Hematopoietic multipotent progenitor cell treated with erythropoietin and hydrocortisone succinate and interleukin-3 and kit ligand, for 8 days (in vitro differentiated cells): ENCODE measurements at regions not wholly inside any gene's neighbourhood (a gene's known extent, or its start where the extent isn't known, plus 50 kb on each side); places are given as distances from the start of the nearest gene placed in this dataset.
"Not testable (repeated sequence)": the region's sequence is repeated elsewhere in the genome, so short reads cannot be mapped to it uniquely, and the experiment has no call there.

Source experiments
- DNase-seq: peaks from one replicate; pipeline ENCODE4 v3.0.0-alpha.2; 2015

DNA sequence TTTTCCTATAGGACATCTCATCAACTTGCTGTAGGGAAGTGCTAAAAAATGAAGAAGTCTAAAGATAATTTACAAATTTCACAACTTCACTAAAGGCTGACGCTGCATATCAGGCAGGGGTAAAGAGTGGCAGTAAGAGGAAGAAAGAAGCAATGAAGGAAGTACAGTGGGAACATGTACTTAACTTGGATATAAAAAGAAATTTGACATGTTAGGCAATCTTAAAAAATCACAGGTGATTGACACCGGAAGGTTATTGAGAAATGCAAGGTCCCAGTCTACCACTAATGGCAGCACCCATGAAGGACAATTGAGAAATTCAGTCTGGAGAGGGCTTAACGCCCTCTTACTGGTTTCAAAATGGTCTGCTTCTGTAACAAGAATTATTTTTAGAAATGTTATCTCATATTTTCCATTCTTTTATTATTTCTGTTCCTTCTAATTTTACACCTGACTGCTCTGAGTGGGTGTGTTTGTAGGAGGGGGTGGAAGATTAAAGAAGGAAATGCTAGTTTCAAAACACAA is 358.1 kb downstream of the KCNJ2 start:
- no peak for DNase-seq

DNA sequence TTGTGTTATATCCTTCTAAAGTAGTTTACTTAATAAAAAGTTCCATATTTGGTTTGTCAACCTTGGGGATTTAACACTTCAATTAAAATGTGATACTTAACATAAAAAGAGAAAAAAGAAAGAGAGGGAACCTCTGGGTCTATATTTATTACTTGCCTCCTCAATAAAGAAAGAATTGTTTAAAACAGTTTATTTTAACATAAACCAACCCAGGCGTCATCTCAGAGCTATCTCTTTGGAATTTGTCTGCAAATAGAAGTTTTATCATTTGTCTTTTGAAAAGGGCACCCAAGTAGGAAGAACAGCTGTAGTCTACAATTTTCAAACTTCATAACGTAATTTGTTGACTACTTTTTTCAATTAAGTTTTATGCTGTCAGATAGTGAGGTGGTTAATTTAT is 364.1 kb downstream of the KCNJ2 start:
- DNase-seq, result no peak

DNA sequence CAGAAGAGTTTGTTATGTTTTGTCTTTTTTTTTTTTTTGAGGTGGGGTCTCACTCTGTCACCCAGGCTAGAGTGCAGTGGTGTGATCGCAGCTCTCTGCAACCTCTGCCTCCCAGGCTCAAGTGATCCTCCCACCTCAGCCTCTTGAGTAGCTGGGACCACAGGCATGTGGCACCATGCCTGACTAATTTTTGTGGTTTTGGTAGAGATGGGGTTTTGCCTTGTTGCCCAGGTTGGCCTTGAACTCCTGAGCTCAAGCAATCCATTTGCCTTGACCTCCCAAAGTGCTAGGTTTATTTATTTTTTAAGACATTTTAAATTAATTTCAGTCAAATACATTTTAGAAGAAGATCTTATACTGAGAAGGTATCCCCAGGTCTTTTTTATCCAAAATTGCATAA is 366.7 kb downstream of the KCNJ2 start:
- DNase-seq, result no peak

DNA sequence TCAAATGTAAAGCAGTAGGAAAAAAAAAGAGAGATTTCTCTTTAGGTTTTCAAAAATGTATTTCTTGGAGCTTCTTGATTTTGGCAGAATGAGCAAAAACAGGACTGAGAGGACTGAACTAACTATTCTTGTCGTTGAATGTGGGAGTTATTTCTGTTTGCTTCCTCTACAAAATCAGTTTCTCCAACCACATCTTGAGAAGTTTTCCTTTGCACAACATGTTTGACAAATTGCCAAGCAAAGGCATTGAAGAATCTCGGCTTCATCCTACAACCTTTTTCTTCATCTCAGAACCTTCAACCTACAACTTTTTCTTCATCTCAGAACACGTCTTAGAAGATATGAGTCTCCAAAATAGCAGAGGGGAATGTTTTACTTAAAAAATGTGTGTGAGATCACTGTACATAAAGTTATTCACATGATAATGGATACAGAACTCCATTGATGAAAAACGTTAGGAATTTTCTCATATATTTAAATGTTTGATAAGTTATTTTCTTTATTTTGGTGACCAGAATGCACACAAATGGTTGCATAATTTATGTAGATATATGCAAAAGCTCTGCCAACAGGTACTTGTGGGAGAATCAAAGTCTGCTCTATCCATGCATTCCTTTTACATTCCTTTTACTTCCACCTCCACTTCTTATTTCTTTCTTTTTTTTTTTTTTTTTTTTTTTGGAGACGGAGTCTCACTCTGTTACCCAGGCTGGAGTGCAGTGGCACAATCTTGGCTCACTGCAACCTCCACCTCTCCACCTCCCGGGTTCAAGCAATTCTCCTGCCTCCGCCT is 370.0 kb downstream of the KCNJ2 start:
- DNase-seq, result no peak

DNA sequence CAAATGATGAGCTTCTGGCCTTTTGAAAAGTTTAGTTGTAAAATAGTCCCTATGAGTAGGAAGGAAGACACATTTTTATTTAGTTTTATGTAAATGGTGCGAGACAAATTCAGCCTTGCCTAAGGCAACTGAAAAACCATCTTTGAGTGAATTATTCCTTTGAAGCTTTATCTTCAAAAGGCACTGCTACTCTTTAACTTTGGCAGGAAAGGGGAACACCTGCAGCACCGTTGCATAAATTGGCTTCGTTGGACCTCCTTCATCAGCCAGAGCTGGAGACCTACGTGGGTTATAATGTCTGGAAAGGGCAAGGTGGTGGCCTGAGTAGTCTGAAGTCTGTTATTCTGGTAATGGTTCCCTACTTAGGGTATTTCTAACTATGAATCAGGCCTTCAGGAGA is 373.5 kb downstream of the KCNJ2 start:
- DNase-seq, result no peak

DNA sequence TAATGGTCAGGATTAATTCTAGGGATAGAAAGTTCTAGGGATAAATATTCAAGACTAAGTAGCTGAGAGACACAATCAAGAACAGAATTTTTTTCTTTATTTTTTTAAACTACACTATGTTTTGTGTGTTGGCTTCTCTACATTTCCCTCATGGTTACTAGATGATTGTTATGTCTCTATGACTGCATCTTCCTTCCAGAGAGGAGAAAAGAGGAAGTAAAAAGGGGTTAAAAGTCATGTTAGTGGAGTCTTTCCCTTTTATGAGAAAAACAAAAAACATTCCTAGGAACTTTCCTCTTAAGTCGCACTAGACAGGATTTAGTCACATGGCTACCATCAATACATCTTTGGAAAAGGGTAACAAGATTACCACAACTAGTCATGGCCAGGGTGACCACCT is 375.0 kb downstream of the KCNJ2 start:
- no peak for DNase-seq

DNA sequence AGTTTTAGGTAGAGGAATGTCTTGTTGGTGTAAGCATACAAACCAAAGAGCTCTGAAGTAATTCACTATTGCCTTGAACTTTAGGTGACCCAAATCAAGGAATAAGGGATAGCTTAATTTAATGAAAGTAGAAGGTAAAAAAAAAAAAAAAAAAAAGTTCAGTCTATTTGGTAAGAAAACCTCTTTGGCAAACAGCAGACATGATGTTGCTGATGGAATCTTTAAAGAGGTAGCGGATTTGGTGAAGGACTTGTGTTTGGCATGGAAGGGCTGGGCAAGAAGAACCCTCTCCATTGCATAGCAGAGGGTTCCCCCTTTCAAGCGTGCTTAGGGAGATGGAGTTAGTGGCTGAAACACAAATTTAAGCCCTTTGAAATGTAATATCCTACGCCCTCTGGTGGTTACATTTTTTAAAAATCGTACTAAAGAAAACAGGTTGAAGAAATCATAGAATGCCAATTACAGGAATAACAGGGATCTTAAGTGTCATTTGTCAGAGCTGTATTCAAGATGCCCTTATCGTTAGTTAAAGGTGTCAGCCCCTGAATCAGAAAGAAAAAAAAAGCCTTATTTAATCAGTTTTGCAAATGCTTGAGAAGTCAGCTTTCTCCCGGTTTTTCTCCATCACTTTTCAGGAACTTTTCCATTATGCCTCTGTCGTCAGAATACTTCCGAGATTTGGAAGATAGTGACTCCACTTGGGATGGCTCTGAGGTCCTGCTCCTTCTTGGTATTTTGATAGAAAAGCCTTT is 383.1 kb downstream of the KCNJ2 start:
- peak; percentile 38 for DNase-seq

DNA sequence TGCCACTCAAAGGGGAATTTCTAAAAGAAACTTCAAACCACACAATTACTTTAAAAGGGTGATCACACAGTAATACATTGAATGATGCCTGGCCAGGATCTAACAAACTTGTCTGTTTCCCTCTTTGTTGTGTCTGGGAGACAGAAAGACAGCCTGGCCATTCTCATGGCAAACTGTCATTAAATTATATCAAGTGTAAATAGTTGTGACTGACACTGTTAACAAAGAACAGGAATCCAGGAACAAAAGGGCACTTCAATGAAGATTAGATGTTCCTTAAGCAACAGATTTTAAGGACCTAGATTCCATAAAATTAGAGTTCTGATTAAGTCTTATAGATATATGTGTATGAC is 383.6 kb downstream of the KCNJ2 start:
- no peak for DNase-seq

DNA sequence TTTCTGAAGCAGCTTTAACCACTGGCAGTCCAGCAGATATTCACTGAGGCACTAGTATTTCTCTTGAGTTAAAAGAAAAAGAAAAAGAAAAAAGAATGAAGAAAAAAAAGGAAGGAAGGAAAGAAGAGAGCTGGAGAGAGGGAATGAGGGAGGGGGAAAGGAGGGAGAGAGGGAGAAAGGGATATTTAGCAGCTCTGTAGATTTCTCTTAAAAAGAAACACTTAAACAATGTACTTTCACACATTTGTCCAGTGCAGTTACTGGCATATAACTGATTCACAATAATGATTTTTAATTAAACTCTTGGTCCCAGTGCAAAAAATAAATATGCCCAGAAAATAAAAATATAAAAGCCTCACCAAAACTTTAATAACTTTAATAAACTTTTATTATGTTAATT is 386.4 kb downstream of the KCNJ2 start:
- no peak for DNase-seq

DNA sequence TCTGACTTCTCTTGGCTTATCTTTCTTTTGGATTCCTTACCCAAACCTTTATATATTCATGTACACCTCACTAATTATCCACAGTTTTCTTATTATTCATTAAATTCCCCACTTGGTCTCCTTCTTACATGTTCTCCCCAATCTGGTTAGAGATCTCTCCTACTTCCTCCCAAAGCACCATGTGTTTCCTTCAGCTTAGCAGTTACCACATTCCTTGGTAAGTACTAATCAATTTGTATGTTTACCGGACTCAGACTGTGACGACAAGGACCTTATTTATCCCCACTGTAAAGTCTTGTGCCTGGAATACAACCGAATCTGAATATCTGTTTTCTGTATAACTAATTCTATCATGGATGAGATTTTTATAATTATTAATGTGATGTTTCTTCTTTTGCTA is 389.5 kb downstream of the KCNJ2 start:
- no peak for DNase-seq

DNA sequence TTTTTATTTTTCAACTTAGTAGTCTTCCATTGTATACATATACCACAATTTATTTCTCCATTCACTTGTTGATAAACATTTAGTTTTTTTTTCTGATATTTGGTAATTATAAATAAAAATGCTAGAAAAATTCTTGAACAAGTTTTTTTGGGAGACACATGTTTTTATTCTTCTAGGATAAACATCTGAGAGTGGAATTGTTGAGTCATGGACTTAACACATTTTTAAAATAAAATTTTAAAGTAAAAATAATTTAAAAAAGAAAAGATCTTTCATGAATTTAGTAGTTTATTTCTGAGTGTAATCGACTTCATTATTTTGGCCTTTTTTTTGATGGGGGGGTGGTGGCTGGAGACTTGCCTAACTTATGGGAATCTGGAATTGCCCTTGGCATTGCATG is 391.1 kb downstream of the KCNJ2 start:
- no peak for DNase-seq

DNA sequence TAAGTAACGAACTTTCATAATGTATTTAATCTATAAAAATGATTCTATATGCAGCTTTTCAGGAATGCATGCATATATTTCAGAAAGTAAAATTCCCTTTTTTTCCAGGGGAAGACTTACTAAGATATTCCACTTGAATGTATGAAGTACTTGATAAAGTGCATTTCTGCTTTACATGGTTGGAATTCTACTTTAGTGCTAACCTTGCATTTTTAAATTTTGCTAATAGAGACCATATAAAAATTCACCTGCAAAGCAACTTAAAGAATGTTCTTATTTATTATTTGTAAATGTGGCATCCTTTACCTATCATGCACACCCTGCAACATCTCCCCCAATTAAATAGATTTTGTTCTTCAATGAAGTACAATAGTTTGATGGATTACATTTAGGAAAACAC is 392.8 kb downstream of the KCNJ2 start:
- no peak for DNase-seq

DNA sequence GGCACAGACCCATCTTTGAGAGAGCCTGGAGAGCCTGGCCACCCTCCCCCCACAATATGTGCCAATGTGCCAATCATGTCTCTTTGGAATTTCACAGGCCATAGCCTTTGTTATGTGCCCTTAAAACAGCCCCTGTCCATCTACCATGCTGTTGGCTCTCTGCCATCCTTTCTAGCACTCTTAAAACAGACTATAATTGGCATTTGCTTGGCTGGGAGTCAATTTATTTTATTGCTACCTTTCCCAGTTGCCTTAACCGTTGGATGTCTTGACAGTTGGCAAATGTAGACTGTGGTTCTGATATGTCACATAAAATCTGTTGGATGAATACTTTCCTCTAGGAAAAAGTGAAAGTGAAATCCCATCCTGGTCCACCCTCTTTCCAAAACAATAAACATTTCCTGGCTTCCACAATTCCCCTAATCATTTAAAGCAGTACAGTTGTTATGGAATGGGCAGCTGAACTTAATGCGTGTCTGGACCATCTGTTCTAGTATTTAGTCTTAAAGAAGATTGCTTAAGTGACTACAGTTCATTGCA is 394.0 kb downstream of the KCNJ2 start:
- DNase-seq, result no peak

DNA sequence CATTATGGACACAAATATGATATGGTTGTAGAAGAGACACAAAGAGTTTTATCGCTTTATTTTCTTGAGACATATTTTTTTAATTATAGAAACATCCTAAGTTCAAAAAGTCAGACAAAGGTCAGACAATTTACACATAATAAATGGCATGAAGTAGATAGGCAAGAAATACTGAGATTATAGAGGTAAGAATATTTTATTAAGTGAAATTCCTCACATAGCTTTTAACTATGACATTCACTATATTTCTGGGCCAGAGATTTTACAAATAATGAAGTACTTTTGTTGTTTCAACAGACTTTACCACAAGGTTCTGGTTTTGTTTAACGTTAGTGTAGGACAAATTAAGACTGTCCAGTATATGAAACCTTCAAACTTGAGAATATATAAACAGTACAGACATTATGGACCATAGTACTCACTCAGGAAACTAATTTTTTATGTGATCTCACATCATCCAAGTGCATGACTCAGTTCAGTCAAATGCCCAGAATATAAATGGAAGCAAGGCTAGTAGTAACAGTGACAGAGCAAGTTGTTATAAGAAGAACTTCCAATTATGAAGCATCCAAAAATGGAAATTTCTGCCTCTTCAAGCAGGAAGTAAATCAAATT is 394.8 kb downstream of the KCNJ2 start:
- DNase-seq, result no peak

DNA sequence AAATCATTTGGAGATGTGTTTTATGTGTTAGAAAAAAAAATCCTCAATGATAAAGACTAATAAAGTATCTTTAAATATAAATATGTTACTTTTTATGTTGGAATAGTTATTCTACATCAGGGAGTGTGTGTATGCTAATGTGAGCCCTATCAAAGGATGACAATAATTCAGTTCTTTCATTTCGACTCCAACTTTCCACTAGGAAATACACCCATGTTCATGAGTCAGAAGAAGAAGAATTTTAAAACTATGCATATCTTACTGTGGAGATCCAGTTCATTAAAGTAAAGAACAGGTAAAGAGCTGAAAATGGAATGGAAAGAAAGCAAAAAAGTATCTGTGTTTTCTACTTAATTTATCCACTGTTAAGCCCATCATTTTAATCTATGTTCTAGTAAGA is 399.8 kb downstream of the KCNJ2 start:
- no peak for DNase-seq

DNA sequence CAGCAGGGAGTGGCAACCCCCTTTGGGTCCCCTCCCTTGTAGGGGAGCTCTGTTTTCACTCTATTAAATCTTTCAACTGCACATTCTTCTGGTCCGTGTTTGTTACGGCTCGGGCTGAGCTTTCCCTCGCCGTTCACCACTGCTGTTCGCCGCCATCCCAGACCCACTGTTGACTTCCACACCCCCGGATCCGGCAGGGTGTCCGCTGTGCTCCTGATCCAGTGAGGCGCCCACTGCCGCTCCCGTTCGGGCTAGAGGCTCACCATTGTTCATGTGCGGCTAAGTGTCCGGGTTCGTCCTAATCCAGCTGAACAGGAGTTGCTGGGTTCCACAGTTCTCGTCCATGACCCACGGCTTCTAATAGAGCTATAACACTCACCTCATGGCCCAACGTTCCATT is 408.1 kb downstream of the KCNJ2 start:
- DNase-seq, result no peak

DNA sequence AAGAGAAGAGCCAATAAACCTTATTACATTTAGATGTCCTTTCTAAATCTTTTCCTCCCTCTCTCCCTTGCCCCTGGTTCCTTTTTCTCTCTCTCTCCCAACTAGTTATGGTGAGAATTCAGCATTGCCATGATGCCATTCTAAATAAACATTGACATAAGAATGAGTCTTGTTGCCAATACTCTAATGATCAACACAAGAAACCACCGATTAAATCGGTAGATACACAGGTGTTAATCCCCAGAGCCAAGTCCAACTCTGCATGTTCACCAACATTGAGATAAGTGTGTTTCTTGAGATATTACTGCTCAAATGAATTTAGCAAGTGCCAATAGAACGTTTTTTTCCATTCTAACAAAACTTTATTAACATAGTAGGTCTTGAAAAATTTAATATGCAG is 412.1 kb downstream of the KCNJ2 start:
- DNase-seq, result no peak

DNA sequence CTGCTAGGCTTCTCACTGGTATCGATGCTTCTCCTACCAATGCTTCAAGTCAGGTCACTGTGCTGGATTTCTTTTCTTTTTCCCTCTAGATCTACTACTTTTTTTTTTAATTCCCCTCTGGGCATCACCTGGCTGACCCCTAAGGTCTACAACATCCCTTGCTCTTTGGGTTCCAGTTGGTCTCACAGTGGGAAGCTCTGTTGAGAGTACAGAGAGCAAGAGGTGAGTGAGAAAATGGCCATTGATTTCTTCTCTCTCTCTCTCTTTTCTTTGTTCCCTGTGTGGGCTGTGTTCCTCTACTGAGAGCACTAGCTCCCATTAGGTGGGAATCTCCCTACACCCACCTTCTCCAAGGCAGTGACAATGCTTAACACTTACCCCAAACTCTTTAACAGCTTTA is 413.4 kb downstream of the KCNJ2 start:
- no peak for DNase-seq

DNA sequence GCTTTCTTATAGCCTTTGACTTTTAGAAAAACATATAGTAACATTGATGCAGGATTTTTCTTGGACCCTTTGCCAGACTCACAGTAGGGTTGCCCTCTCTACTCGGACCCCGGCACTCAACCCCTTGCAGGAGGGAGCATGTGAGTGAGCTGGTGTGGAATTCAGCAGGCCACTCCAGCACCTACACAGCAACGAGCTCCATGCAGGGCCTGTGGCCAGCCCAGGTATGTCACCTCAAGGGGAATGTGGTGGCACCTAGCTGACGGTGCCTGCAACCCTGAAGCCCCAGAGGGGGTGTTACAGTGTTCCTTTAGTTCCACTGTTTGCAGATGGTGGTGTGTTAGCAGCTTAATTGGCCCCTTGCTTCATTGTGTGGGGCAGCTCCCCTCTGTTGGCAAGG is 414.9 kb downstream of the KCNJ2 start:
- DNase-seq, result no peak

DNA sequence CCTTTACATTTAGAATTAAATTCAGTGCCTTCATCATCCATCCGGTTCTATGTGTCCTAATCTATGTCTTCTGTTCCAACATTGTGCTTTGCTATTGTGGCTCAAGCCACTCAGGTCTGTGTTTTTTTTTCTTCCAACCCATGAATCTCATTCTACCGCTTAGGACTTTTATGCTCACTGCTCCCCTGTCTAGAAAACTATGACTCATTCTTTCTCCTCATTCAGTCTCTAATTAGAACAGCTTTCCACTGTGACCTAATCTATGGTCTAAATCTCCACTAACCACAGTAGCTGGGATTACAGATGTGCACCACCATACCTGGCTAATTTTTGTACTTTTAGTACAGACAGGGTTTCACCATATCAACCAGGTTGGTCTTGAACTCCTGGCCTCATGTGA is 418.7 kb downstream of the KCNJ2 start:
- DNase-seq, result no peak

DNA sequence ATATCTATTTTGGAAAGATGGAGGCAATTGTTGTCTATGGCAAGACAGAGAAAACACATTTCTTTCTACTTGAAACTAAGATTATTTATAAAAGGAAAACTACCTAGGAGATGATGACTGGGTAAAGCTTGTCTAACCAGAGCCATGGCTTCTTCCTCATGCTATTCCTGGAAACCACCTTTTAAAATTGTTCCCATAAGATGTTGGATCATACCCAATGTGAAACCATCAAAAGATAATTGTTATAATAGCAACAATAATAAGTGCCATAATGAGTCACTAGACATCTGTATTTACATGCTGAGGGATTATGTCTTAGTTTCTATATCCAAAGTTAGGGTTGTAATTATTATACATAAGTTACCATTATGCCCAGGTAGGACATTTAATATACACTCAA is 428.4 kb downstream of the KCNJ2 start:
- no peak for DNase-seq

DNA sequence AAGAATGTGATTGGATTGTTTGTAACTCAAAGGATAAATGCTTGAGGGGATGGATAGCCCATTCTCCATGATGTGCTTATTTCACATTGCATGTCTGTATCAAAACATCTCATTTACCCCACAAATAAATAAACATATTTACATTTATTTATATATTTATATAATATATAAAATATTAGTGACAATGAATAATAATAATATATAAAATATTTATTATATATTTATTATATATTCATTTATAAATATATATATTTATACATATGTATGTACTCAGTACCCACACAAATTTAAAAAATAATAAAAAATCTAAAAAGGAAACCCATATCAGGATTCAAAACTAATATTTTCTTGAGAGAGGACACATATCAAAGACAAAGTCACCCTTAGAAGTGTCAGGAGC is 429.9 kb downstream of the KCNJ2 start:
- DNase-seq, result no peak

DNA sequence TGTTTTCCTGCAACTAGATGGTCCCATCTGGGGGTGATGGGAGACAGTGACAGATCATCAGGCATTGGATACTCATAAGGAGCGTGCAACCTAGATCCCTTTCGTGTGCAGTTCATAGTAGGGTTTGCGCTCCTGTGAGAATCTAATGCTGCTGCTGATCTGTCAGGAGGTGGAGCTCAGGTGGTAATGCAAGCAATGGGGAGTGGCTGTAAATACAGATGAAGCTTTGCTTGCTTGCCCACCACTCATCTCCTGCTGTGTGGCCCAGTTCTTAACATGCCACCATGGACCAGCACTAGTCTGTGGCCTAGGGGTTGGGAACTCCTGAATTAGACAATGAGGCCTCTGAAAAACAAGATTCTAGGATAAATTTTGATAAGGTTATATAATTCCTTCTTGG is 430.6 kb downstream of the KCNJ2 start:
- not testable (repeated sequence) for DNase-seq

DNA sequence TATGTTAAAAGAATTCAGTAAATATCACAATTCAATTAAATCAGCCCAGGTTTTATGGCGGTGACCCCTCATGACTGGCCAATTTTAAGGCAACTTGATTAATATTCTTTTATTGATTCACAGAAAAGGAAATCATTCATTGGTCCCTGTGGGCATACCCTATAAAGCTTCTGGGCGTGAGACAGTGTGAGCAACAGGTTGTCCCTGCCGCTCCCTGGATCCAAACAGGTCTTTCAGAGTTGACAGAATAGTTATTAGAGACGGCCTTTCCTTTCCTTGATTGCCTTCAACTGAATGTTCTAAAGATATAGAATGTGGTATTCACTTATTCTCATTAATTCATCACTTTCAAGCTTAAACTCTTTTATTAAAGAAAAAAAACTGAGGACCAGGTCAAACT is 433.9 kb downstream of the KCNJ2 start:
- DNase-seq, result no peak
